GM21360 (cell line): ENCODE measurements at regions not wholly inside any gene's neighbourhood (a gene's known extent, or its start where the extent isn't known, plus 50 kb on each side); places are given as distances from the start of the nearest gene placed in this dataset.
"Not testable (repeated sequence)": the region's sequence is repeated elsewhere in the genome, so short reads cannot be mapped to it uniquely, and the experiment has no call there.

Source experiments
- ATAC-seq: cut with Tn5 transposase; IDR thresholded peaks from one replicate; pipeline ENCODE4 v1.9.1; 2021; ENCODE audit warnings: mild to moderate bottlenecking, moderate library complexity; ENCODE audit not compliant: unreplicated experiment

DNA sequence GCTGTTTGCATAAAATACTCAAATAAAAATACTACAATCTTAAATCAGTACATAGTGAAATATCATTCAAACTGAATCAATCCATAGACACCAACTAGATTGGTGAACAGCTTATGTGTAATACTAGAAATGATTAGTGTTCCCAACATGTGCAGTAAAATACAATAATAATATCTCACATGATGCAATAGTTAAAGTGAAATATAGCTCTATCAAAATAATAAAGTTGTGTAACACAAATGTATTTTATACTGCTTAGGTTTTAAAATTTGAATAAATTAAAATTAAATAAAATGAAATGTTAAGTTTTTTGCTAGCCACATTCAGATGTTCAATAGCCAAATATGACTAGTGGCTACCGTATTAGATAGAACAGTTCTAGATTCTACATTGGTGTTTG, 714.1 kb downstream of the ZNF385D start:
- ATAC-seq, result no peak

DNA sequence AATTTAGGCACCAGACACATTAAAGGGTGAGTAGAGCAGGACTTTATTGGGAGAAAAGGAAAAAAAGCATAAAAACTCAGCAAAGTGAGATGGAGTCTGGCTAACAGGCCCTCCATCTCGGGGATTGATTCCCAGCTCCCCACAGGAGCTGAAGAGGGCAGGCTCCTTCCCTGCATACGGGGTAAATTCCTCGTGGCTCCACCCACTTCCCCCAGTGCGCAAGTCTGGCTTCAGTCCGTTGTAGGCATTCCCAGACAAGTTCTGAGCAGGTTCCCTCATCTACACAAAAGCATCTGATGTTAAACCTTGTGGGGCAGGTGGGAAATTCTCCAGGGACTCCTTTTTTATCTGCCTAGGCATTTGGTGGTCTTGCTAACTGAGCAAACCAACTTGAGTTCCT, 722.6 kb downstream of the ZNF385D start:
- no peak for ATAC-seq

DNA sequence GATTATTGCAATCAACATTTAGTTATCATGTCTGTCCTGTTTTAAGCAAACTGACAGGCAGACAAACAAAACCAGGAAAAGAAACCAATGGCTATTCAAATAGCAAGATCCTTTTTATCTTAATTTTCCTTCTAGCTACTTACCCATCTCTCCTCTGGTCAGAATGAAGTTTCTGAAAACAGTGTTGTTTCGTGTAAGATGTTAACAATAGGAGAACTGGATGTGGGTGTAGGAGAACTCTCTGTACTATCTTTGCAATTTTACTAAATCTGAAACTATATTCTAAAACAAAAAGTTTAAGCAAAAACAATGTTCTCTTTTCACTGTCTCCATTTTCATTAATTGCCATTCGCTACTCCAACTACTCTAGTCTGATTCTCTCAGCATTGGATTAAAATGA, 726.4 kb downstream of the ZNF385D start:
- no peak for ATAC-seq

DNA sequence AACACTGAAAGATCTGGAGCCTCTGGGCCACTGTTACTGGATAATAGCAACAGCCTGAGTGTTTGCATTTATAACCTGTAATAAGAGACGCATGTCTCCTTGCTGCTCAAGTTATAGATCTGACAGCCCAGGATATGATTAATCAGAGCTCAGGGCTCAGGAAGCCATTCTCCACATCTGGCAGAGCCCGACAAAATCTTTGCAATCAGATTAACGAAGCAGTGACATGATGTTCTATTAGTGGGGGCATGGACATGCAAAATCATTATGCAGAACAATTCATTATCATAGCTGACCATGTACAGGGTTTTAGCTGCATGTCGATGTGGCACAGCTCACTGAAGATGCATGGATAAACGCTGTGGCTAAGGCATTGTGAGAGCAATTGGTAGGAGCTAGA, 730.3 kb downstream of the ZNF385D start:
- no peak for ATAC-seq

DNA sequence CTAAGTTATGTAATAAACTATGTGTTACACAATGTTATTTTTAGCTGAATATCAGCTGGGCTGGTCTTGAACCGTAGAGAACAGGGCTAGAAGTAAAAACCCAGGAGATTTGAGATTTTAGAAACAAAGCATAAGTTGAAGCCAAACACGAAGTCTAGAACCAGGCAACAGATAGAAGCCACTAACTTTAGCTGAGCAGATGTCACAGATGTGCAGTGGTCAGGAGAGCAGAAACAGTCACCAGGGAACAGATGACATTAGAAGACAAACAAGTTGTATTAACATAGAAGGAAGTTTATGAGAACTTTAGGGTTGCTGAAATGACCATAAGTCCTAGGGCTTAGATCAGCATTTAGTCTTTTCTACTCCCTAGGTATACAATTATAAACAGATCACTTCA, 731.0 kb downstream of the ZNF385D start:
- no peak for ATAC-seq

DNA sequence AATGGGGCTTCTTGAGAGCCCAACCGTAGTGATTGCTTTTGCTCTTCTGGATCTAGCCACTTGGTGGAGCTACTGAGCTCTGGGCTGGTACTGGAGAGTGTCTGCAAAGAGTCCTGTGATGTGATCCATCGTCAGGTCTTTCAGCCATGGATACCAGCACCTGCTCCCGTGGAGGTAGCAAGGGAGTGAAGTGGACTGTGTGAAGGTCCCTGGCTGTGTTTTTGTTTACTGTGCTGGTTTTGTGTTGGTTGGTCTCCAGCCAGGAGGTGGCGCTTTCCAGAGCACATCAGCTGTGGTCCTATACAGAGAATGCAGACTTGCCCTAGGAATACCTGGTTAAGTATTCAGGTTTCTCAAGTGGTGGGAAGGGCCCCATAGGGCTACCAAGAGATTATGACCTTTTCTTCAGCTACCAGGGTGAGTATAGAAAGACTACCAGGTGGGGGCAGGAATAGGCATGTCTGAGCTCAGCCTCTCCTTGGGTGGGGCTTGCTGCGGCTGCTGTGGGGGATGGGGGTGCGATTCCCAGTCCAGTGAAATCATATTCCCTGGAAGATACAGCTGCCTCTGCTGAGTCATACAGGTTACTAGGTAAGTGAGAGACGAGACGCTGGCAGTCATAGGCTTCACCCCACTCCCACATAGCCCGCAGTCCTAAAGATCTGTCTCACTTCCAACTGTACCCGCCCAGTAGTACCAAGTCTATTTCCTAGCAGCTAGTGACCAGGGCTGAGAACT, 733.7 kb downstream of the ZNF385D start:
- no peak for ATAC-seq

DNA sequence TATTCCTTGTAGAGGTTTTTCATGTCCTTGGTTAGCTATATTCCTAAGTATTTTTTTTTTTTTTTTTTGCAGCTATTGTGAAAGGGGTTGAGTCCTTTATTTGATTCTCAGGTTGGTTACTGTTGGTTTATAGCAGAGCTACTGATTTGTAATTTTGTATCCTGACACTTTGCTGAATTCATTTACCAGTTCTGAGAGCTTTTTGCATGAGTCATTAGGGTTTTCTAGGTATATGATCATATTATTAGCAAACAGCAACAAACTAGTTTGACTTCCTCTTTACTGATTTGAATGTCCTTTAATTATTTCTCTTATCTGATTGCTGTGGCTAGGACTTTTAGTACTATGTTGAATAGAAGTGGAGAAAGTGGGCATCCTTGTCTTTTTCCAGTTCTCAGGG, 737.4 kb downstream of the ZNF385D start:
- ATAC-seq, result no peak

DNA sequence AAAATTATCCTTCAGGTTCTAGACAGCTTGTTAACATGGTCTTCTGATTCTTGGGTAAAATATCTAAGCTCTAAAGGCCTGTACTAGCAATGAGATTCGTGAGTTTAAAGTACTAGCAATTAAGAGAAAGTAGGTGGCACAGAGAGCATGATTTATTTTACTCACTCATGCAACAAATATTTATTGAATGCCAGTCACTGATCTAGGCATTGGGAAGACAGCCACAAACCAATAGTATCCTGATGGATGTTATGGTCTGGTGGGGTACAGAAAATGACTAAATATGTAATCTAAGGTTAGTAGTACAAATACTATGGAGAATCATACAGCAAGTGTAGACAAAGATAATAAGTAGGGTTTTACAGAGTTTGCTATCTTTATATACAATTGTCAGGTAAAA, 751.3 kb downstream of the ZNF385D start:
- ATAC-seq, result no peak

DNA sequence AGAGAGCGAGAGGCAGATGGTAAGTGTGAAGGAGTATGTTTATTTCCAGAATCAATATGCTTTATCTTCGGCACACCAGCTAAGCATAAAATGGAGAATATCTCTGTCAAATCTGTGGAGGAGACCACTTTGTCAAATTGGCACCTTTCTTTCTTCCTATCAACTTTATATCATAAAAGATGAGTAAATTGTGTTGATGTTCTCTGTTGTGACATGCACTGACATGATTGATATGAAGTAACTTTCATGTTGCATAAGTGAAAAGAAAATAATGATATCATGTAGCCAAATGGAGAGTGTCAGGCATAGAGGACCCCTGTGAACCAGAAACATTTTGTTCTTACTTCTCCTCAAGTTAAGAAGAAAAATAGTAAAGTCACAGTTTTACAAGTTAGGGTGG, 753.8 kb downstream of the ZNF385D start:
- no peak for ATAC-seq

DNA sequence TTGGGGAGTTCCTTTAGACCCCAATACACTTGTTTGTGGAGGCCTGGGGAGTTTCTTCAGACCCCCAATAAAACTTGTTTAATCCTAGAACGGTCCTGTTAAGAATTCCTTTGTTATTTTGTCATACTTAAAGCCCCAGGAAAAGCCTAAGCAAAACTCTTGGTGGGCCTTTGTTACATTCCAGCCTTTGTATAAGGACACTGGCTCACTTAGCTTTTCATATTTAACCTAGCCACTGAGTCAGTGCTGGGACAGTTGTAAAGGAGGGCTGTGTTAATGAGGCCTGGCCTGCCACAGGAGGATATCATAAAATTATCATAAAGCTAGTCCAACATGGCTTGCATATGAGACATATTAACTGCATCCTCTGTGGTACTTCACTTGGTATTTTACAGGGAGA, 760.1 kb downstream of the ZNF385D start:
- ATAC-seq, result no peak

DNA sequence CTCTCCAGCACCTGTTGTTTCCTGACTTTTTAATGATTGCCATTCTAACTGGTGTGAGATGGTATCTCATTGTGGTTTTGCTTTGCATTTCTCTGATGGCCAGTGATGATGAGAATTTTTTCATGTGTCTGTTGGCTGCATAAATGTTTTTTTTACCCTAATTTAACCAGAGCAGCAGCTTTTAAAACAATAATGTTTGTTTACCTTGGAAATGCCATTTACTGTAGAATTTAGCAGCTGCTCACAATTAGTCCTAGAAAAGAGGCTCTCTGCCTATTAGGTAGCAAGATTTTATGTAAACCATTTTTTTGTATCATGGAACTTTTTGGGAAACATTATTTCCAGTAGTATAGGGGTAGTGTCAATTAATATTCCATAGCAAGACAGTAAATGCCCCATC, 761.4 kb downstream of the ZNF385D start:
- not testable (repeated sequence) for ATAC-seq

DNA sequence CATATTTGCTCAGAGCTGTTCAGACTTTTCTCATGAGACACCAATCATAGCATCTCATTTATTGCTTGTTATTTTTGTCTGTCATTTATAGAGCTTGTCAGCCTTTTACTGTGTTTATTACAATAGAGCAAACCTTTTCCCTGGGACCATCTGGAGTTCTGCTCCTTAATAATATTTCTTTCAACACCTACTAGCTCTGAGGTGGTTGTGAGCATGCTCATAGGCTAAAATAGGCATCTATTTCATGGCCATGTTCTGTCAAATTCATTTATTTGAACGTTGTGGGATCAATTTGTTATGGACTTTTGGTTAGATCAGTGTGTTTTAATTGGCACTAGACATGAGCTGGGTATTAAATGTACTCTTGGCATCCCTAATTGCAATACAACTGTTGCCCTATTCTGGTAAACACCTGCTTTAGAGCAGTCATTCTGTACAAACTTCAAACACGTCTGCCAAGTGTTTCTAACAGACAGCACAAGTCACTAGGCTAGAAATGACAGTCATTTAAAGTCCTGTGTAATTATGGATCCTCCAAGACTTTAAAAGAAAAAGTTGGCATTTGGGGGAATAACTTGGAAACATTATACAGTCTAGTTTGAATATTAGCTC, 766.3 kb downstream of the ZNF385D start:
- no peak for ATAC-seq

DNA sequence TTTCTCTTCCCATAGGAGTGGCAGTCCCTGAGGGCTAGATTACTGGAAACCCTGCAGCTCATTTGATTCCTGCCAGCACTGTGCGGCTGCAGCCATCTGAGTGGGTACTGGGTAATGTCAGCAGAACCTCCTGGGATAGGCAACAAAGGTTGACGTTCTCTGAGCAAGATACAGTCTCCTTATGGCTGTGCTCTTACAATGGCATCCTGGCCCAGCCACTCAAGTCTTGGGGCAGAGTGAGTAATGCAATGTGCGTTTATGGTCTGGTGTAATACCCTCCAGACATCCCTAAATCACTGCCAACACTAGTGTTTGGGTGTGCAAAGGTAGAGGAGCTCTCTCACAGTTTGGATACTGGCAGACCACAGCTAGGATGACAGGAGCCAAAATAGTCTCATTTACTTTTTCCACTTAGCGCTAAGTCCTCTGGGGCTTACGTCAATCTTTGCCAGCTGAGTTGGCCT, 775.8 kb downstream of the ZNF385D start:
- no peak for ATAC-seq

DNA sequence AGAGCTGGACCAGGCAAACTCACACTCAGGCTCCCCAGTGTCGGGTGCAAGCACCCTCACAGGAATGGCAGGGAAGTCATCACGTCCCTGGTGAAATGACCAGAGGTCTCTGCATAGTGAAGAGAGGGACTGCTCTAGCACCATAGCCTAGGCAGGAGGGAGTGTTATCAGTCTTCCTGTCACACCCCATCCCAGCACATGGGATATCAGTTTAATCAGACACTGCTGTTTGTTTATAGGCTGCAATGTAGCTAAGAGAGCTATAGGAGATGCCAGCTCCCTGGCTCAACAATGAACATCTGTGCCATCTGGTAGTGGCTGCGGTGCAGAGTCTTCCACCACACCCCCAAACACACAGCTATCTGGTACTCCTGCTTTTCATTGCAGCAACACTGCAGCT, 776.6 kb downstream of the ZNF385D start:
- ATAC-seq, result no peak

DNA sequence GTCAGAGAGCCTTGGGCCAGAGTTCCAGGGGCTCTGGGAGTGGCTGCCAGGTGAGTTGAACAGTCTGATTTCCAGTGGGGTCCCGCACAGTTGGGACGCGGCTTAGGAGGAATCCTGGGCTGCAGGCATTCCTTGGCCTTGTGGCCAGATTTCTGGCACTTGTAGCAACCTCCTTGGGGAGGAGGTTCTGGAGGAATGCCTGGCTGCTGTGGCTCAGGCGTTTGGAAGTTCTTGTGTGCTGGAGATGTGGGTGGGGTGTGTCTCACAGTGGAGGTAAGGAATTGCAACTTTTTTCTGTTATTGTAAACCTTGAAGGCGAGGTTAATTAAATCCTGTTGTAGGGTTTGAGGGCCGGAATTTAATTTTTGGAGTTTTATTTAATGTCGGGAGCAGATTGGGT, 780.2 kb downstream of the ZNF385D start:
- not testable (repeated sequence) for ATAC-seq

DNA sequence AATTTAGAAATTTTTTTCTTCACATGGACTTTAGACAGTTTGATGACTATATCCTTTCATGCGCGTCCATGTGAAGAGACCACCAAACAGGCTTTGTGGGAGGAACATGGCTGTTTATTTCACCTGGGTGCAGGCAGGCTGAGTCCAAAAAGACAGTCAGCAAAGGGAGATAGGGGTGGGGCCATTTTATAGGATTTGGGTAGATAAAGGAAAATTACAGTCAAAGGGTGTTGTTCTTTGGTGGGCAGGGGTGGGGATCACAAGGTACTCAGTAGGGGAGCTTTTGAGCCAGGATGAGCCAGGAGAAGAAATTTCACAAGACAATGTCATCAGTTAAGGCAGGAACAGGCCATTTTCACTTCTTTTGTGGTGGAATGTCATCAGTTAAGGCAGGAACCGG, 781.5 kb upstream of the SGO1 start:
- ATAC-seq, result not testable (repeated sequence)

DNA sequence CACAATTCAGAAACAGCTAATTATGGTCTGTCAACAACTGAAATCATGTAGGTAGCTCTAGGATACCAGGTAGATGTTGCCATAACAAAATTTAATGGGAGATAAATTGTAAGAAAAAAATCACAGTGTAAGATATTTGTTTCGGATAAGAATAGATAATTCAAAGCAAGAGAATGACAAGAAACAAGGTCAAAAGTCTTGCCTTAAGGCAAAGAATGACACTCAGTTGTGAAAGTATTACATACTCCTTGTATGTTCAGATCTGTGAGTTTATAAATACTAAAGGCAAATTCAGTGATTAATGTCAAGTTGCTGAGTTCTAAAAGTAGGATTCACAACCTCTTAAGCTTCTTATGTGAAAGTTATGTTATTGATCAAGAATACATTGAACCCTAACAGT, 772.2 kb upstream of the SGO1 start:
- ATAC-seq, result no peak

DNA sequence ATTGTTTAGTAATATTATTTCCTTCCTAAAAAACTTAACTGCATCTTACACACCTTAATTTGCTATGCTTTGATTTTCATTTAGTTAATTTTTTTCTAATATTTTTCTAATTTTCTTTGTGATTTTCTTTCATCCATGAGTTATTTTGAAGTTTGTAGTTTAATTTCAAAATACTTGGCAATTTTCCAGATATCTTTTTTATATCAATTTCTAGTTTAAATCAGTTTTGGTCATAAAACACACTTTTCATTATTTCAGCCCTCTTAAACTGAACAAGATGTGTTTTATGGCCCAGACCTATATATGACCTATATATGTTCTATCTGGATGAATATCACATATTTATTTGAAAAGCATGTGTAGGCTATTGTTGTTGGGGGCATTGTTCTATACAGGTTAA, 759.9 kb upstream of the SGO1 start:
- ATAC-seq, result no peak

DNA sequence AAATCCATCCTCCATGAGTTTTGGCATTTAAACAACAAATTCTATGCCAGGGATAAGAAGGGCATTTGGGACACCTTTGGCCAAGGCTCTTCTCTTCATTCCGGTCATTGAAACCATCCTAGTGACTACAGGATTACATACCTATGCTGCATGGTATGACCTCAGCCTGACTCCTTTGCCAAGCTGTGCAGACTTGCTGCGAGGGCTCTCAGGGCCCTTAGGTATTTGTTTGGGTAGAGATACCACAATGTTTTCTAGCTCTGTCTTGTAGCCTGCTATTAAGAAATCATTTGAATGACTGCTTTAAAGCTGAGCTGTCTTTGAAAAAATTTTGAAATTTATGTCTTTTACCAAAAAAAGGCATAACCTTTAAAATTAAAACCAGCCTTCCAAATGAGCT, 749.8 kb upstream of the SGO1 start:
- ATAC-seq, result no peak

DNA sequence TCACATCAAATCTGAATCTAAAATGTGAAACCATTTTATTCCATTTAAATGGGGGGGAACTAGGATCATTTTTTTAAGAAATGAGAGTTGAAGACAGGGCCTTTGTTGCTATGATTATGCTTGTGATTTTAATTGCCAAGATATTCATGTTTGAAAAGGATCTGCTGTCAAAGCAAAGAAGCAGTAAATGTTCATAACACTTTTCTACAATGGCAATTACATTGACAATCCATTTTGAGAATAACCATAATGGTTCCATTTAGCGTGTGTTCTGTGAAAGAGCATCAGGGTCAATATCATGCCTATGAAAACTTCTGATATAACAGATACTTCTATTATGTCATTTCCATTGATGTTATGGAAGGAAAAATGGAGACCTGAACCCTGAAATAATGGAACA, 745.8 kb upstream of the SGO1 start:
- no peak for ATAC-seq

DNA sequence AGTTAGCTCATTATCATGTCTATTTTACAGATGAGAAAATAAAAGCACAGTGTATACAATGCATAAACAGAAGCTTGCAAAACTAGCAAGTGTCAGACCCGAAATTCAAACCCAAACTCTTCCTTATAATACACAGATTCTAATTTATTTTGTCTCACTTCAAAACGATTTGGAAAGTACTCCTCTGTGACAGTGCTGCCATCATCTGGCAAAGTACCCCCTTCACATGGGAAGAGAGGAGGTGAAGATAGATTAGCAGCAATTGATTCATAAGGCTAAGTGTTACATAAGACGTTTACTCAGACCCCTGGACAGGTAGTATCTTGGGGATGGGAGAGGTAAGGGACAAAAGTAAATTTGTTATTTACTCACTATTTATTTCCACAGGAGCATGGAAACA, 744.0 kb upstream of the SGO1 start:
- no peak for ATAC-seq

DNA sequence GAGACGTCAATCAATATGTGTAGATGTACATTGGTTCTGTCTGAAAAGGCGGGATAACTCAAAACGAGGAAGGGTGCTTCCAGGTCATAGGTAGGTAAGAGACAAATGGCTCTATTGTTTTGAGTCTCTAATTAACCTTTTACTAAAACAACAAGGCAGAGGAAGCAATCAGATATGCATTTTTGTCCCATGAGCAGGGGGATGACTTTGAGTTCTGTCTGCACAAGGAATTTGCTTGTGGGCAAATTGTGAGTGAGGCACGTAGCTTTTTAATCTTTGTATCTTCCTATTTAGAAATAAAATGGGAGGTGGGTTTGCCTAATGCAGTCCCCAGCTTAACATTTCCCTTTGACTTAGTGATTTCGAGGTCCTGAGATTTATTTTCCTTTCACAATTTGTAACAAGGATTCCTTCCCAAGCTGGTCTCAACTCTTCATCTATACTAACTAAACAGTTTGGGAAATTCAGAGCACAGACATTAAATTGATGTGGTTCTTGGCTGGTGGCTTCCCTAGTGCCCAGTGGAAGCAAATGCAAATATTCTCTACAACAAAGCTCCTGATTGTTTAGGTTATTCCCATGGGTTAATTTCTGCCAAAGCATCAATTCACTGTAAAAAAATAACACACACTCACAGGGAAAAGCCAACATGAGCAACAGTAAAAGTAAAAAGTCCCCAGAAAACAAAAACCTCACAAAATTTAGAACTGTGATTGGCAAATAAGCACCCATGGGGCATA, 738.8 kb upstream of the SGO1 start:
- ATAC-seq, result no peak
